Ramos (cell line): ENCODE measurements at regions not wholly inside any gene's neighbourhood (a gene's known extent, or its start where the extent isn't known, plus 50 kb on each side); places are given as distances from the start of the nearest gene placed in this dataset.
"Not testable (repeated sequence)": the region's sequence is repeated elsewhere in the genome, so short reads cannot be mapped to it uniquely, and the experiment has no call there.

Experiments used
- in situ Hi-C: fragments of 300-500 bp; cut with MboI; formaldehyde crosslinking; loops from one replicate; pipeline ENCODE4 v1.14.3; 2022; ENCODE audit warnings: low sequenced_read_pairs; ENCODE audit not compliant: unreplicated experiment

DNA sequence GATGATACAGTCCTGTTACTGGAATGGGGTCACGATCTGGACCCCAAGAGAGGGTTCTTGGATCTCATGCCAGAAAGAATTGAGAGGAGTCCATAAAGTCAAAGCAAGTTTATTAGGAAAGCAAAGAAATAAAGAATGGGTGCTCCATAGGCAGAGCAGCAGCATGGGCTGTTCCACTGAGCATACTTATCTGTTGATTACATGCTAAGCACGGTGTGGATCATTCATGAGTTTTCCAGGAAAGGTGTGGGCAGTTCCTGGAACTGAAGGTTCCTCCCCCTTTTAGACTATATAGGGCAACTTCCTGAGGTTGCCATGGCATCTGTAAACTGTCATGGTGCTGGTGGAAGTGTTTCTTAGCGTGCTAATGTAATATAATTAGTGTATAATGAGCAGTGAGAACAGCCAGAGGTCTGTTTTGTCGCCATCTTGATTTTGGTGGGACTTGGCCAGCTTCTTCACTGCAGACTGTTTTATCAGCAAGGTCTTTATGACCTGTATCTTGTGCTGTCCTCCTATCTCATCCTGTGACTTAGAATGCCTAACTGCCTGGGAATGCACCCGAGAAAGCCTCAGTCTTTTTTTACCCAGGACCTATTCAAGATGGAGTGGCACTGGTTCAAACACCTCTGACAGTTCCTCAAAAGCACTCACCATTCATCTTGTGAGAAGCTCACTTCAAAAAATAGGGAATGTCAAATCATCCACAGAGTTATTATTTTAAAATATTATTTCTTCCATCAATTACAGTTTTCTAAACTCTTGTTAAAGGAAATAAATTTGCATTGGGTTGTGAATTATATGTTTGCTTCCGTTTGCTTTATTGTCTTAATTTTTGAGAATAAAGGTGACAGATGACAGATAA, 1358.8 kb upstream of the TMEM132C start:
- in situ Hi-C loops = no loop called here

DNA sequence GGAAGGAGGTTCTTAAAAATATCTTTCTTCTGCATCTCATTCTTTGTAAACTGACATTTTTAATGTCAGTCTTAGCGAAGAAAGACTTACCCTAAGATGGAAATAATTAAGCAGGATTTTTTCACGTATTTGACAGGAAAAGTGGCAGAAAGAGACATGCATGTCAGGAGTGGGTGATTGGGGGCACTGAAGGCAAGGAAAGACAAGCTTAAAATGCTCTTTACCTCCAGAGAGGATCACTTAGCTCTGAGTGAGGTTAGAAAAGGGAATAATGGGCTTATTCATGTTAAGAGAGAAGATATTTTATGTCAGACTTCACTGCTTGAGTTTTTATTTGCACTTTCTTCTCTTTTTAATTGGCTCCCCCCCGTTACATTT, 1358.2 kb upstream of the TMEM132C start:
- in situ Hi-C loops = no loop called here

DNA sequence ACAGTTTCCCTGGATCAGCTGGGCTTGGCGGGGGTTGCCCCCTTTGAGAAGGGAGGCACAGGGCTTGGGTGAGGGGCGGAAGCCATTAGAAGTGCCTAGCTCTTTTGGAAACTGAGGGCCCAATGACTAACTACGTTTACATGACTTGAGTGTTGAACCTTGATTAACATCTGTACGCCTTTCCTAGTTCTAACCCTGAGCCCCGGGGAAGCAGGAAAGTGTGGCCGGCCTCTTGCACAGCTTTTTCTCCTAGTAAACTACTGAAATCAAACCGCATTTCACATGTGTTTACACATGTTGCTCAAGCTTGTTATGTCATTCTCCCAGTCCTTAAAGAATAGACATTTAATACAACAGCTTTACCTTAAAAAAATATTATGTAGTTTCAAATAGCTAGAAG, 1356.4 kb upstream of the TMEM132C start:
- in situ Hi-C loops = no loop called here

DNA sequence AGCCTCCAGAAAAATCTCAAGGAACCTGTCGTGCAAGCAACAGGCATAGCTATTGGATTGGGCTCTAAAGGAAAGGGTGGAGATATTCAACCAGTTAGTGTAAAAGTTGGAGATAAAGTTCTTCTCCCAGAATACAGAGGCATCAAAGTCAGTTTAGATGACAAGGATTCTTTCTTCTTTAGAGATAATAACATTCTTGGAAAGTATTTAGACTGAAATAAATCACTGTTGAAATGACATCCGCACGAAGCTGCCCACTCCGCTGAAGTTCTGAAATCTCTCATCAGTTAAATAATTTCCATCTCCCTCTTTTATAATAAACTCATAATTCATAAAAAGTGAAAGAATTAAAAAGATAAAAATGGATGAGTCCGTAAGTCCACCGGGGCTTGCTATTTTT, 1354.9 kb upstream of the TMEM132C start:
- in situ Hi-C loops = no loop called here

DNA sequence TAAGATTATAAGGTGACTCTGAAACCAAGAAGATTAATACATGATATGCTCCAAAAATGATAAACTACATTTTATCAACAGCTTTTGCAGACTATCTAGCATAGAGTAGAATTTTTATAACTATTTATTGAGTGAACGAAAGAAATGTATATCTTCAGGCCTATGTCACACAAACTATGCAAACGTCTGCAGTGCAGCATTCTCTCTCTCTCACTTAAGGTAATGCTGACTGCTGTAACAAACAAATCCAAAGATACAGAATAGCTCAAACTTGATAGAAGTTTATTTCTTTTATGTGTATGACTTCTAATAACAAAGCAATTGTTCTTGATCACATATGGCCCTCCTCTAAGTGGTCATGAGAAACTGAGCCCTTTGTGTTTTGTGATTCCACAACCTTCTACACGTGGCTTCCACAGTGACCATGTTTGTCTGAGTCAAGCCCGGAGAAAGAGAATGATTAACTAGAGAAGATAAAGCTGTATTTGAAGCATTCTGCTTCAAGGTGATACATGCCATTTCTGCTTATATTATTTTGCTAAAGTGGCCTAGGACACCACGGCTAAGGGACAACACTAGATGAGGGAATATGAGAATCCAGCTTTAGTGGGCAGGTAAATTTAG, 1352.7 kb upstream of the TMEM132C start:
- in situ Hi-C loops = no loop called here

DNA sequence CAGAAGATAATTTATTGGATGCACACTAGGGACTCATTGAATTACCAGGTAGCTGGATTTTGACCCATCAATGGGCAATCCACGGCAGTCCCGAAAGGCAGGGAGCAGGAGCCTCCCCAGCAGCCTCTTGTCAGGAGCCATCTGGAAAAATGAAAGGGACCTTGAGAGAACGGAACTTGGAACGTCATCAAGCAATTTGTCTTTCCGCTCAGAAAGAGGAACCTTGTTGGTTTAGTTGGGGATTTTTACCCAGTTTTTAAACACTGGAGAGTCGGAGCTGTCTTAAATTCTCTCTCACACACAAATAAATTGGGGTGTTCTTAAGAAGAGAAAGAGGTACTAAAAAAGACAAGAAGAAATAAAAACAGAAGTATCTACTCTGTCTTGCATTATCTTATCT, 1351.7 kb upstream of the TMEM132C start:
- in situ Hi-C loops = no loop called here

DNA sequence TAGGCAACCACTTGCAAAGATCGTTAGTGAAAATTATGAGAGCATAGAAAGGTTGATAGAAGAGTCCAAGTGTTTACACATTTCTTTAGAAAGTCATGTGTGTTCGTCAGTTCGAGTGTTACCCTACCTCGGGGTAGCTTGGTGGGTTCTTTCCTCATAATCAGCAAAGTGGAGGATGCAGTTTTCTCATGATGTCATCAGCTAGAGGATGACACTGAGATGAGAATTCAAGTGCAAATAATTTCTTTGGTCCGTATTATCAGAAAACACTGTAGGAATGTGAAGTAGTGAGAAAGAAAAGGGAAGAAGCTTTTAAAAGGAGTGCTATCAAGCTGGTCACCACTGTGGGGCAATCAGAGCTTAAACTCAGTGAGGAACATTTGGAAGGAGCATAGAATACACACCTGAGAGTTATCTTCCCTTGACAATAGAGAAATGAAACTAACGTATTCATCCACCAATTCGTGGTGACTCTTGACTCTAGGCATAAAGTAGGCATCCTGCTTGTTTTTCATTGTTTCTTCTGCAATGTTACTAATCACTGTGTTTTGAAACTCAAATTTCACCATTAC, 1340.9 kb upstream of the TMEM132C start:
- in situ Hi-C loops = no loop called here

DNA sequence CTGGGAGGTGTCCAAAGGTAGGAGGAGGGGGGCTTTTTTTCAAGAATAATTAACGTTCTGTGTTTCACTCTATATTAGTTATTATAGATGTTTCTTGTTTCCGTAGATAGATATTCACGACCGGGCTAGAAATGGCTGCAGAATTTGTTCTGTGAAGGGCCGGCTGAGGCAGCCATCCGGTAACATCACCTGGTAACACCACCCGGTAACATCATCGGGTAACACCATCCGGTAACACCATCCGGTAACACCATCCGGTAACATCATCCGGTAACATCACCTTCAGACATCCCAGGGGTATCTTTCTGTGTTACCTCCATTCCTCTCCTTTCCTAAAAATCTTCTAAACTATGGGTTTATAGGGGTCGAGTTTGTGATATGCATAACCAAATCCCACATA, 1336.7 kb upstream of the TMEM132C start:
- in situ Hi-C loops = no loop called here

DNA sequence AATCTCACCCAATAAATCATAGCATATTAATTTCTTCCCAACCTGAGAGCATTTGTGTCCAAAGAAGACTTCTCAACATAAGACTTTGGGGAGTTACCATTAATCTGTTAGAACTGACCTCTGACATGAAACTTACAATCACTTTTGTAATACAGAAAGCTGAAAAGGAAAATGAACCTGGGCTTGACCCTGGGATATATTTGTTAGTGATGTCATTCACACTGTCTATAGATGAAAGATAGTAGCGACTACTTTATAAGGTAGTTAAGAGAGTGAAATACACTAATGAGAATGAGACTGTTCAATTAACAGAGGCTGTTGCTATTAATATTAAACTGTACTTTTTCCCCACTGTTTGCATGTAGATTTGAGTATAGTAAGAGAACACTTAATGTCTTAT, 1334.8 kb upstream of the TMEM132C start:
- in situ Hi-C loops = no loop called here

DNA sequence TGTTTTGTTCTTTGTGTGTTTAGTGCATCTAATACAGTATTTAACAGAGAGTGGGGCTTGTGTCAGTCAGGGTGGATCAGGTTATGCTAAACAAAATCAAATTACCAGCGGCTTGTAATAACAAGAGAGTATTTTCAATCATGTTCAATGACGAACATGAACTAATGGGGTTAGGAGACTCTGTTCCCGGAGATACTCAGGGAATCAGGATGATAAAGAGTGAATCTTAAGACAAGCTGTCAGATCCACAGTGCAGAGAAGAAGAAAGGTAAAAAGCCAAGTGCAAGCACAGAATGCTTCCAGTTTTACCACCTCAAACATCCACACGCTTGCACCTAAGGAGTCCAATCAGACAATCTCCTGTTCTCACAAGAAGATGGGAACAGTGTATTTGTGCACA, 1331.5 kb upstream of the TMEM132C start:
- in situ Hi-C loops = no loop called here

DNA sequence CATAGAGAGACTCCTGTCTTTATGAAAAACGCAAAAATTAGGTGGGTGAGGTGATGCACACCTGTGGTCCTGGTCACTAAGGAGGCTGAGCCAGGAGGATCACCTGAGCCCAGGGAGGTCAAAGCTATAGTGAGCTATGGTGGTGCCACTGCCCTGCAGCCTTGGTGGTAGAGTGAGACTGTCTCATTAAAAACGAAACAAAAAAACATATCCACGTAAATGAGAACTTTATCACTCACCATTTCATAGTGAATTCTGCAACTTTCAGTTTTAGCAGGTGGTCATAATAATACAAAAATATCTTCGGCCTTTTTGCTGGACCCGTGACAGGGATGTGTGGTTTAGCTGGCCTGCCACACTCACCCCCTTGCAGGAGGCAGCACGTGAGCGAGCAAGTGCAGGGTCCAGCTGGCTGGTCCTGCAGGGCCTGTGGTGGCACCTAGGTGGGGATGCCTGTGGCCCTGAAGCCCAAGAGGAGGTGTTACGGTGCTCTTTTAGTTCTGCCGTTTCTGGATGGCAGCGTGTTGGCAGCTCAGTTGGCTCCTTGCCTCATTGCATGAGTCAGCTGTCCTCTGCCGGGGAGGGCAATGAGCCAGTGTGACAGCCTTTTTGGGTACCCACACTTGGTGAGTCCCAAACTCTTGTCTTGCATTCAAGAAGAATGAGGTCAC, 1330.7 kb upstream of the TMEM132C start:
- in situ Hi-C loops = no loop called here

DNA sequence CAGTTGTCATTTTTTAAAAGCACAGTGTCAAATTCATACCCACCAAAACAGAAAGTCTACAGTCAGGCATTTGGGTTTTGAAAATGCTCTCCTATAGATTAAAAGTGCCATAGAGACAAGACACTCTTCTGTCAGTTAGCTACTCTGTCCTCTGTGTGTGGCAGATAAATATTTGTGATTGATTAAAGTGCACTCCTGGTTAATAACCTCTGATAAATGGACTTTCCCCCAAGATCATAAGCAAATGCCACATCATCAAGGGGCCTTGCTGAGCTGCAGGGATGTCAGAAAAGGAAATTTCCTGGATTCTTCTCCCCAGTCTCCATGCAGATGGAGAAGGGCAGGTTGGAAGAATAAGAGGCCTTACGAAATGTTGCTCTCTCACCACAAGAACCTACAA, 1329.5 kb upstream of the TMEM132C start:
- in situ Hi-C loops = no loop called here

DNA sequence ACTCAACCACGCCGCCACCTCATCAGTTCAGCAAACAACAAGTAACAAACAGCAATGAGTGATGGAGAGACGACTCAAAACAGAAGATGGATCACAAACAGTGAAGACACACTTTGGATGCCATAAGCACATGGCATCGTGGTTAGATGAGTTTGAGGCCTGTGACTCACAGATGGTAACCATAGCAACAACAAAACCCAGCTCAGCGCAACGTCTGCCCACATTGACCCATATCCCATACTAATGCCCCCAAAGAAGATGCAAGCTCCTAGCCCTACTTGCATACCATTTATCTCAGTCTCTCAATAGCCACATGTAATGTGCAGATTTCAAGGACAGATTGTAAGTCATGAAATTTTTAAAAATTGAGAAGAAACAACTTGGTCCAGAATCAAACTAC, 1322.3 kb upstream of the TMEM132C start:
- in situ Hi-C loops = no loop called here

DNA sequence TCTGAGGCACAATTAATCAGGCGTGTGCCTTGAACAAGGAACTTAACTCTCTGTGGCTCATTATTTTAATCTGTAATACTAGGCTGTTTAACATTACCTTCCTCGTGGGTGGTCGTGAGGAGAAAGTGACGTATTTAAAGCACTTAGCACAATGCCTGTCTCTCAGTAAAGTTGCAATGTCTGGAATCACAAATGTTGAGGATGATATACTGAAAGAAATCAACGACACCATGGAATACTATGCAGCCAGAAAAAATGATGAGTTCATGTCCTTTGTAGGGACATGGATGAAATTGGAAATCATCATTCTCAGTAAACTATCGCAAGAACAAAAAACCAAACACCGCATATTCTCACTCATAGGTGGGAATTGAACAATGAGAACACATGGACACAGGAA, 1320.0 kb upstream of the TMEM132C start:
- in situ Hi-C loops = not testable (repeated sequence)

DNA sequence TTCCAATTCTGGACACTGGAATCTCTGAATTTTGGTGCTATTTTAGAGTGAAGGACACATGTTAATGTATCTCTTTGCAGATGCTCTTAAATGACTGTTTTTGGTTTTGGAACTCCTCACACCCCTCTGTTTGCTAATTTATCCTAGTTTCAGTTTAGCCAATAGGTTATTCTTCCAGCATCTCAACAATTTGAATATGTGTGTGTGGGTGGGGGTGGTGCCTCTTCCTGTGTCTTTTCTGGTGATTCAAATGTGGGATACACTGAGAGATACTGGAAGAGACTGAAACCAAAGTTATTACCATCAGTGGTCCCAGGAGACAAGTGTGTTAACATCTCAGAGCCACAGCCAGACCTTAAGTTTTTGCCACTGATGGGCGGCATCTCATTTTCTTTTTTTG, 1317.4 kb upstream of the TMEM132C start:
- in situ Hi-C loops = no loop called here

DNA sequence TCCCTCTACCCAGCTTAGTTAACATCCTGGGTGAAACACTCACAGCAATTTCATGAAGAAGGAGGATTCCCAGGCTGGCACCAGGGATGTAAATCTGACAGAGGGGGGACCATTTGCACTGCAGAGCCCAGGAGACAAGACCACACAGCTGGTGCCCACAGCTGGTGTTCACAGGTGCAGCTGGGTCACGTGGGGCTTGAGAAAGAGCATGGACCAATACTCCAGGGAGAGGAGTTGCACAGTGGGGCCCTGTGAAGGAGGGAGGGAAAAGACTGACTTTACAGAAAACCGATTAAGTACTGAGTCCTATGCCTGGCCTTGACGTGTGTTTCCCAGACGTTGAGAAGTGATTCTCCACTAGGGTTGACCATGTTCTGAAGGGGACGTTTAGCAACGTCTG, 1316.7 kb upstream of the TMEM132C start:
- in situ Hi-C loops = no loop called here

DNA sequence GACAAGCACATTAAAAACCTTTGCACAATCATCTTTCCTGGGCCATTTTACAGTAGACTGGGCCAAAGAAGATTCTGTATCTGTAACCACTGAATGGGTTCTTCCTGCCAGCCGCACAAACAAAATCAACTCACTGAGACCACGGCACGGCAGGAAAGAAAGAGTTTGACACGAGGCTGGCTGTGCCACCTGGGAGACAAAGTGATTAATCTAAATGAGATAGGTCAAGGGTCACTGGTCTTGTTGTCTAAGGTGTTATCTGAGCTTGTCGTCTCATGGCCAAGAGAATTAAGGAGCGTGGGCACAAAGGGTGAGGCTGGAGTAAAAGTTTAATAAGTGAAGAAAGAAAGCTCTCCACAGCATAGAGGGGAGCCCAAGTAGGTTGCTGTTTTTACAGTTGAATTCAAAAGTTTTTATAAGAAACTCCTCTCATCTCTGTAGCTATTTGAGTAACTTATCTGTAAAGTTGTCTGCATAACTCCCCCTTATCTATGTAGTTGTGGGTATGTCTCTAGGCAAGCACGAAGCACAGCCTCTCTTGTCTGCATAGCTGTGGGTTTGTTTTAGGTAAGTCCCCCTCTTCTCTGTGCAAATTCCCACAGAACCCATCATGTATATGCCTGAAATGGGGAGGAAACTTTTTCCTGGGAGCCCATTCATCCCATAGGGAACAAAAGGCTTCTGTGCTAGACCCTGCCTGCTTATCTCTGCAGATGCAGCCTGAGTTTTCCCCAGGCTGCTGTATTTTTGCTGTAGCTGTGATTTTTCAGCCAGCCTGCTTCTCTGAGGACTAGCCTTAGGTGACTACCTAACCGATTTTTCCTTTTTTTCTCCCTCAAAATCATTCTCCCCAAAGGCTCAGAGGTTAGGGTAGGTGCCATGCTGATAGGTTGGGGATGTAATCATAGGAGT, 1314.6 kb upstream of the TMEM132C start:
- in situ Hi-C loops = no loop called here

DNA sequence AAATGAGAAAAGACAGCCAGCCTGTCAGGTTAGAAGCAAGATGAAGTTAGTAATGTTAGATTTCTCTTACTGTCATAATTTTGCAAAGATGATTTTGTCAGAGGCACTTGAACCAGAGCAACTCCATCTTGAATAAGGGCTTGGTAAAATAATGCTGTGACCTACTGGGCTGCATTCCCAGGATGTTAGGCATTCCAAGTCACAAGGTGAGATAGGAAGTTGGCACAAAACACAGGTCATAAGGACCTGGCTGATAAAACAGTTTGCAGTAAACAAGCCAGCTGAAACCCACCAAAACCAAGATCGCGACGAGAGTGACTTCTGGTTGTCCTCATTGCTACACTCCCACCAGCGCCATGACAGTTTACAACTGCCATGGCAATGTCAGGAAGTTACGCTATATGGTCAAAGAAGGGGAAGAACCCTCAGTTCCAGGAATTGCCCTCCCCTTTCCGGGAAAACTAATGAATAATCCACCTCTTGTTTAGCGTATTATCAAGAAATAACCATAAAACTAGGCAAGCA, 1313.5 kb upstream of the TMEM132C start:
- in situ Hi-C loops = no loop called here

DNA sequence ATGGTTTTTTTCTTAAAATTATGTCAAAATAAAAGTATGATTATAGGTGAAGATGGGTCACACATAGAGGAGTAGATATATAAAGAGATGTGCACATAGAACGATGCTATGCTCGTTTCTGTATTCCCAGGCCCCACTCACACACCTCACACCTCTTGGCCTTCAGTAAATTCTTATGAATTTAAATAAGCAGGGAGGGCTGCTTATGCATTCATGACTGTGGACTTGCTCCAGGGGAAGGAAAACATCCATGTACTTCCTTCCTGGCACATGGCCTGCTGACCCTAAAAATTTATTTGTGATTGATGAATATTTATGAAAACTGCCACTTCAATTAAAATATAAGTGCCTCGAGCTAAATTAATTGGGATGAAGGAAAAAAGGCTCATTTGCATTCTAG, 1306.7 kb upstream of the TMEM132C start:
- in situ Hi-C loops = no loop called here

DNA sequence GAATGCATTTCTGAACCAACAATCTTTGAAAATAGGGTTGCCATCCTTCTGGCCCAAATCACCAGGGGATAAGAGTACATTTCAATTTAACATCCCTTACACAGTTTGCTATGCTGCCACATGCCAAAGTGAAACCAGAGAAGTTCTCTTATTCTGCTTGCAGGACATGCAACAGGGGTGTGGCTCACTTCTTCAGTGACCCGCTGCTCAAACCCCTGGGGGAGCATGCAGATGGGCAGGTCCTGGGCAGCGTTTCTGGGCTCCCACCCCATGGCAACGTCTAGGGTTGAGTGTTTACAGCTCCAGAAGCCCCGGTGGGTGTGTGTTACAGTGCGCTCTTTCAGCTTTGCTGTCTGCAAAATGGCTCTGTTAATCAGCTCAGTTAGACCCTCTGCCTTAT, 1306.3 kb upstream of the TMEM132C start:
- in situ Hi-C loops = no loop called here
